ENCODE measurements at regions not wholly inside any gene's neighbourhood (a gene's known extent, or its start where the extent isn't known, plus 50 kb on each side); places are given as distances from the start of the nearest gene placed in this dataset.

DNA sequence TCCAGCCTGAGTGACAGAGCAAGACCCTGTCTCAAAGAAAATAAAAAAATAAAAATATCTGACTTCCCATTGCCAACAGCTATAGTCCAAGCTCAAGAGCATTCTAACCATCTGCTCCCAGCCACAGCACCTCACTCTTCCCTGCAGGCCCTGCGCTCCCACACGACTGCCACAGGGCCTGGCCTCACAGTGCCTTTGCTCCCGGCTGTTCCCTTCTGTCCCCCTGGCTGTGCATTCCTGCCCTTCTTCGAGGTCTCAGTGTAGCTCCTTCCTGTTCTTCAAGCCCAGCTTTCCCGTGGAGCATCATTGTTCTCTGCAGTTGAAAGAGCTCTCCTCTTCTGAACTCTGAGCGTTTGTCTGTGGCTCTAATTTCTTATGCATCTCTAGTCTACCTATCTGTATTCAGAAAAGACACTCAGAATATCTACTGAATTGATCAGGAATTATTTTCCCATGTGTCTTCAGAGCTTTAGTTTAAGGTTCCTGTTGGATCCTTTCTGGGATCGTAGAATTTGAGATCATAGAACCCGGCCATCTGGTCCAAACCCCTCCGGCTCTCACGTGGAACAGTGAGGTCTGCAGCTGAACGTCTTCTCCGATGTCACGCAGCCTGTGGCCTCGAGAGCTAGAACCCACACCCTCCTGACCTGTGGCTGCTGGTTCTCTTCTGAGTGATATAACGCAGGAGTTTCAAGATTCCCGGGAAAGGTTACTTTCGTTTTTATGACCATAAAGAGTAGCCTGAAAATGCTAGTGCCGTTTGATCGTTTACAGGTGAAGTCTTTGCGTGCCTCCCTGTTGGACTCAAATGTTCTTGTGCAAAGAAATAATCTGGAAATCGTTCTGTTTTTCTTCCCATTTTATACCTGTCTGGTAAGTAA, 54.4 kb downstream of the DOP1B start:
- Histone ChIP-seq H3K9me3 (ENCODE audit: control insufficient read depth, insufficient read depth, low read depth, low read length) (no peaks in the 10 kb centered on the region), H3K4me1 (ENCODE audit: control insufficient read depth, extremely low read depth, insufficient read depth, low read length) (peaks cover 21% of the 10 kb centered on the region), H3K4me3 (replicated peaks in 1 of 4; ENCODE audit: control extremely low read depth in 1 of 4, insufficient read depth in 1 of 4, low read depth in 3 of 4, low read length in 4 of 4) (no peak overlapping the region), H3K27me3 (ENCODE audit: control insufficient read depth, insufficient read depth, low read length) (no peaks in the 10 kb centered on the region), H3K27ac (ENCODE audit: insufficient read depth, low read length) (peak overlapping the region; percentile 72), H4K20me1 (ENCODE audit: control insufficient read depth, extremely low read depth, insufficient read depth, low read length) (no peaks in the 10 kb centered on the region), H2AFZ (ENCODE audit: low read length) (no peak overlapping the region), H3K9ac (ENCODE audit: insufficient read depth, low read length) (no peak overlapping the region), H3K79me2 (ENCODE audit: control insufficient read depth, insufficient read depth, low read length) (no peaks in the 10 kb centered on the region), H3K4me2 (ENCODE audit: extremely low read depth, insufficient read depth, low read length) (no peak overlapping the region), H3K36me3 (ENCODE audit: control insufficient read depth, insufficient read depth, low read length) (no peaks in the 10 kb centered on the region)
- TF ChIP-seq, protein P1, sequence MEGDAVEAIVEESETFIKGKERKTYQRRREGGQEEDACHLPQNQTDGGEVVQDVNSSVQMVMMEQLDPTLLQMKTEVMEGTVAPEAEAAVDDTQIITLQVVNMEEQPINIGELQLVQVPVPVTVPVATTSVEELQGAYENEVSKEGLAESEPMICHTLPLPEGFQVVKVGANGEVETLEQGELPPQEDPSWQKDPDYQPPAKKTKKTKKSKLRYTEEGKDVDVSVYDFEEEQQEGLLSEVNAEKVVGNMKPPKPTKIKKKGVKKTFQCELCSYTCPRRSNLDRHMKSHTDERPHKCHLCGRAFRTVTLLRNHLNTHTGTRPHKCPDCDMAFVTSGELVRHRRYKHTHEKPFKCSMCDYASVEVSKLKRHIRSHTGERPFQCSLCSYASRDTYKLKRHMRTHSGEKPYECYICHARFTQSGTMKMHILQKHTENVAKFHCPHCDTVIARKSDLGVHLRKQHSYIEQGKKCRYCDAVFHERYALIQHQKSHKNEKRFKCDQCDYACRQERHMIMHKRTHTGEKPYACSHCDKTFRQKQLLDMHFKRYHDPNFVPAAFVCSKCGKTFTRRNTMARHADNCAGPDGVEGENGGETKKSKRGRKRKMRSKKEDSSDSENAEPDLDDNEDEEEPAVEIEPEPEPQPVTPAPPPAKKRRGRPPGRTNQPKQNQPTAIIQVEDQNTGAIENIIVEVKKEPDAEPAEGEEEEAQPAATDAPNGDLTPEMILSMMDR (conservative IDR thresholded peaks at IDR 0.05 in 1 of 2, IDR thresholded peaks at IDR 0.05 in 1 of 2; ENCODE audit: low read depth in 1 of 2, low read length in 2 of 2) = no peak
- TF ChIP-seq EZH2 (IDR thresholded peaks at IDR 0.05; ENCODE audit: low read length, missing control alignments) = no peak
- DNase-seq (ENCODE audit: low read depth in 2 of 2) = peak in 1 of 2 donors; percentile 33

- no peaks in the 10 kb centered on the region for H3K36me3 ChIP-seq (ENCODE audit: control insufficient read depth, insufficient read depth, low read length)
- H3K27me3 ChIP-seq (ENCODE audit: control insufficient read depth, insufficient read depth, low read length) = no peaks in the 10 kb centered on the region
- H4K20me1 ChIP-seq (ENCODE audit: control insufficient read depth, extremely low read depth, insufficient read depth, low read length) = no peaks in the 10 kb centered on the region
- H3K4me2 ChIP-seq (ENCODE audit: extremely low read depth, insufficient read depth, low read length) = peak overlapping the region; percentile 66
- peaks cover 21% of the 10 kb centered on the region for H3K4me1 ChIP-seq (ENCODE audit: control insufficient read depth, extremely low read depth, insufficient read depth, low read length)
- H3K4me3 ChIP-seq (replicated peaks in 1 of 4; ENCODE audit: control extremely low read depth in 1 of 4, insufficient read depth in 1 of 4, low read depth in 3 of 4, low read length in 4 of 4) = no peak overlapping the region
- no peaks in the 10 kb centered on the region for H3K79me2 ChIP-seq (ENCODE audit: control insufficient read depth, insufficient read depth, low read length)
- no peak overlapping the region for H2AFZ ChIP-seq (ENCODE audit: low read length)
- TF ChIP-seq, protein P1 (conservative IDR thresholded peaks at IDR 0.05 in 1 of 2, IDR thresholded peaks at IDR 0.05 in 1 of 2; ENCODE audit: low read depth in 1 of 2, low read length in 2 of 2) = no peak
- no peak for TF ChIP-seq EZH2 (IDR thresholded peaks at IDR 0.05; ENCODE audit: low read length, missing control alignments)
- DNase-seq (ENCODE audit: low read depth in 2 of 2) = peak; percentile 85 to 95
- H3K9ac ChIP-seq (ENCODE audit: insufficient read depth, low read length) = no peak overlapping the region
- H3K27ac ChIP-seq (ENCODE audit: insufficient read depth, low read length) = peak overlapping the region; percentile 72
- no peaks in the 10 kb centered on the region for H3K9me3 ChIP-seq (ENCODE audit: control insufficient read depth, insufficient read depth, low read depth, low read length)
Measured at GRCh38 chr21:36211660-36212512, 55.3 kb downstream of the DOP1B start.

DNA sequence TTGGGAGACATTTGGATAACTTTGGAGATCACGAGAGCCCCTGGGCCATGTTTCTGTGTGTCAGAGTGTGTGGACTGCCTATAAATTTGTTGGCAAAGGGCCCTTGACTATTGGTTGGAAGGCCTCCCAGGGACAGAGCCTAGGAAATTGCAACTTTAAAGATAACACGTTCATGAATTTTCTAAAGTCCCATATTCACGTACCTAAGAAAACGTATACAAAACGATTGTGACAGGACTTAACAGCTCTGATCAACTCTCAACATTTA, 55.8 kb downstream of the DOP1B start:
- no peak for DNase-seq (ENCODE audit: low read depth in 2 of 2)
- Histone ChIP-seq H3K9ac (ENCODE audit: insufficient read depth, low read length) (no peak overlapping the region), H3K4me3 (replicated peaks in 1 of 4; ENCODE audit: control extremely low read depth in 1 of 4, insufficient read depth in 1 of 4, low read depth in 3 of 4, low read length in 4 of 4) (no peak overlapping the region)

More for the DNA sequence above, 55.8 kb downstream of the DOP1B start:
- Histone ChIP-seq H3K4me2 (ENCODE audit: extremely low read depth, insufficient read depth, low read length) (peak overlapping the region; percentile 66), H3K79me2 (ENCODE audit: control insufficient read depth, insufficient read depth, low read length) (no peaks in the 10 kb centered on the region), H3K4me1 (ENCODE audit: control insufficient read depth, extremely low read depth, insufficient read depth, low read length) (peaks cover 21% of the 10 kb centered on the region), H4K20me1 (ENCODE audit: control insufficient read depth, extremely low read depth, insufficient read depth, low read length) (no peaks in the 10 kb centered on the region), H2AFZ (ENCODE audit: low read length) (no peak overlapping the region), H3K36me3 (ENCODE audit: control insufficient read depth, insufficient read depth, low read length) (no peaks in the 10 kb centered on the region), H3K9me3 (ENCODE audit: control insufficient read depth, insufficient read depth, low read depth, low read length) (no peaks in the 10 kb centered on the region), H3K27ac (ENCODE audit: insufficient read depth, low read length) (peak overlapping the region; percentile 72), H3K27me3 (ENCODE audit: control insufficient read depth, insufficient read depth, low read length) (no peaks in the 10 kb centered on the region)
- TF ChIP-seq EZH2 (IDR thresholded peaks at IDR 0.05; ENCODE audit: low read length, missing control alignments) = no peak
- TF ChIP-seq, protein P1 (conservative IDR thresholded peaks at IDR 0.05 in 1 of 2, IDR thresholded peaks at IDR 0.05 in 1 of 2; ENCODE audit: low read depth in 1 of 2, low read length in 2 of 2) = no peak
